Nephron progenitor cell (in vitro differentiated cells): ENCODE measurements at regions not wholly inside any gene's neighbourhood (a gene's known extent, or its start where the extent isn't known, plus 50 kb on each side); places are given as distances from the start of the nearest gene placed in this dataset.

Experiments
- DNase-seq: peaks from one replicate; pipeline ENCODE4 v3.0.0; 2021
- H3K27ac Mint-ChIP-seq: 2 replicates; pipeline ENCODE4 v1.8.0; 2021; ENCODE audit warnings: mild to moderate bottlenecking, moderate library complexity, mixed read lengths
- H3K27me3 Mint-ChIP-seq: 2 replicates; pipeline ENCODE4 v1.8.0; 2021; ENCODE audit warnings: mild to moderate bottlenecking, low read depth, mixed read lengths; ENCODE audit not compliant: poor library complexity
- H3K36me3 Mint-ChIP-seq: 2 replicates; pipeline ENCODE4 v1.8.0; 2021; ENCODE audit warnings: low read depth, mixed read lengths
- H3K4me1 Mint-ChIP-seq: 2 replicates; pipeline ENCODE4 v1.8.0; 2021; ENCODE audit warnings: mixed read lengths
- H3K4me3 Mint-ChIP-seq: 2 replicates; pipeline ENCODE4 v1.8.0; 2021; ENCODE audit warnings: mild to moderate bottlenecking, moderate library complexity, mixed read lengths
- H3K9me3 Mint-ChIP-seq: 2 replicates; pipeline ENCODE4 v1.8.0; 2021; ENCODE audit warnings: mild to moderate bottlenecking, moderate library complexity, mixed read lengths
- TF ChIP-seq, protein P1 (sequence below): fragments of 200-600 bp; sonication (generic); IDR thresholded peaks from 2 replicates; pipeline ENCODE4 v1.5.0; 2021; ENCODE audit warnings: antibody characterized with exemption

- TF ChIP-seq, protein P1, sequence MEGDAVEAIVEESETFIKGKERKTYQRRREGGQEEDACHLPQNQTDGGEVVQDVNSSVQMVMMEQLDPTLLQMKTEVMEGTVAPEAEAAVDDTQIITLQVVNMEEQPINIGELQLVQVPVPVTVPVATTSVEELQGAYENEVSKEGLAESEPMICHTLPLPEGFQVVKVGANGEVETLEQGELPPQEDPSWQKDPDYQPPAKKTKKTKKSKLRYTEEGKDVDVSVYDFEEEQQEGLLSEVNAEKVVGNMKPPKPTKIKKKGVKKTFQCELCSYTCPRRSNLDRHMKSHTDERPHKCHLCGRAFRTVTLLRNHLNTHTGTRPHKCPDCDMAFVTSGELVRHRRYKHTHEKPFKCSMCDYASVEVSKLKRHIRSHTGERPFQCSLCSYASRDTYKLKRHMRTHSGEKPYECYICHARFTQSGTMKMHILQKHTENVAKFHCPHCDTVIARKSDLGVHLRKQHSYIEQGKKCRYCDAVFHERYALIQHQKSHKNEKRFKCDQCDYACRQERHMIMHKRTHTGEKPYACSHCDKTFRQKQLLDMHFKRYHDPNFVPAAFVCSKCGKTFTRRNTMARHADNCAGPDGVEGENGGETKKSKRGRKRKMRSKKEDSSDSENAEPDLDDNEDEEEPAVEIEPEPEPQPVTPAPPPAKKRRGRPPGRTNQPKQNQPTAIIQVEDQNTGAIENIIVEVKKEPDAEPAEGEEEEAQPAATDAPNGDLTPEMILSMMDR = no peak
- Mint-ChIP-seq H3K4me1 (peaks cover 26% of the 10 kb centered on the region), H3K4me3 (no peak overlapping the region), H3K27ac (no peak overlapping the region), H3K9me3 (no peaks in the 10 kb centered on the region), H3K27me3 (peaks cover 10% of the 10 kb centered on the region), H3K36me3 (no peaks in the 10 kb centered on the region)
- no peak for DNase-seq
Measured at GRCh38 chr18:45374236-45374635, 241.0 kb upstream of the SLC14A2 start.

- no peaks in the 10 kb centered on the region for H3K36me3 Mint-ChIP-seq
- no peak for DNase-seq
- H3K4me3 Mint-ChIP-seq = no peak overlapping the region
- H3K9me3 Mint-ChIP-seq = no peaks in the 10 kb centered on the region
- peaks cover 10% of the 10 kb centered on the region for H3K27me3 Mint-ChIP-seq
- H3K27ac Mint-ChIP-seq = no peak overlapping the region
- peaks cover 23% of the 10 kb centered on the region for H3K4me1 Mint-ChIP-seq
- TF ChIP-seq, protein P1 = no peak
Measured at GRCh38 chr18:45374878-45375630, 240.2 kb upstream of the SLC14A2 start.

- Mint-ChIP-seq H3K27me3 (peaks cover 10% of the 10 kb centered on the region), H3K4me3 (no peak overlapping the region), H3K27ac (no peak overlapping the region), H3K9me3 (no peaks in the 10 kb centered on the region), H3K36me3 (no peaks in the 10 kb centered on the region), H3K4me1 (peaks cover 11% of the 10 kb centered on the region)
- DNase-seq = no peak
- TF ChIP-seq, protein P1 = no peak
Measured at GRCh38 chr18:45376193-45376592, 239.1 kb upstream of the SLC14A2 start.

DNA sequence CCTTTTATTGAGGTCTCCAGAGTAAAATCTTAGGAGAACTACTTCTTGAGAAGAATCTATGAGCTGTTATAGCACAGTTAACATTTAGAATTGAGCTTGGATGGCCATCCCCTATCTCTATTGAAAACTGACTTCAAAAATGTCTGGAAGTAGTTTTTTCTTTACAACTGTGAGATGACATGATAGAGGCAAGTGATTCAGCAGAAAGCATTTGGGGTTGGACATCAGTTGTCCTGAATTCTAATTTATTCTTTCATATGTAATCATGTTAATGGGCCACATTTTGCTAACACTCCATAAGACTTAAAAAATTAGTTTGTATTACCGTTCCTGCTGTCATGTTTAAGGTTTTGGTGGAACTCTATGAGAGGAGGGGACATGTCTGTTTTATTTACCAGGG lies 237.0 kb upstream of the SLC14A2 start:
- Mint-ChIP-seq H3K4me1 (peaks cover 8% of the 10 kb centered on the region), H3K4me3 (no peak overlapping the region), H3K27ac (no peak overlapping the region), H3K9me3 (no peaks in the 10 kb centered on the region), H3K27me3 (peaks cover 10% of the 10 kb centered on the region), H3K36me3 (no peaks in the 10 kb centered on the region)
- DNase-seq = no peak
- TF ChIP-seq, protein P1 = no peak

DNA sequence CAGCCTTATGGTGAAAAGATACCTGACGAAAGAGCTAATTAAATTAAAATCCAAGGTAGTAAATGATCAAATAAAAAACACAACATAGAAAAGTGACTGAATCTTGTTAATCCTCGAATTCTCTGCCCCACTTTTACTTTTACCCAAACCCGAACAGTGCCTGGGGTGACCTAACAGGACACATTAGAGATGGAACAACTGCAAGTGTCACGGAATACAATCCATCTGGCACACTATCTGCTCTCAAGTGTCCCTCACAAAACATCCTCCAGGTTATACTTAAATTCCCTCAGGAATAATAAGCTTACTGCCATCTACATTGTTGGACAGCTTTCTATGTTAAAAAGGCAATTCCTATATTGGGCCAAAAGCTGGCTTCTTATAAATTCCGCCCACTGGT lies 236.3 kb upstream of the SLC14A2 start:
- no peak for DNase-seq
- no peaks in the 10 kb centered on the region for H3K9me3 Mint-ChIP-seq
- peaks cover 9% of the 10 kb centered on the region for H3K4me1 Mint-ChIP-seq
- no peak overlapping the region for H3K27ac Mint-ChIP-seq
- H3K4me3 Mint-ChIP-seq = no peak overlapping the region
- H3K27me3 Mint-ChIP-seq = peaks cover 10% of the 10 kb centered on the region
- TF ChIP-seq, protein P1 = no peak
- no peaks in the 10 kb centered on the region for H3K36me3 Mint-ChIP-seq

DNA sequence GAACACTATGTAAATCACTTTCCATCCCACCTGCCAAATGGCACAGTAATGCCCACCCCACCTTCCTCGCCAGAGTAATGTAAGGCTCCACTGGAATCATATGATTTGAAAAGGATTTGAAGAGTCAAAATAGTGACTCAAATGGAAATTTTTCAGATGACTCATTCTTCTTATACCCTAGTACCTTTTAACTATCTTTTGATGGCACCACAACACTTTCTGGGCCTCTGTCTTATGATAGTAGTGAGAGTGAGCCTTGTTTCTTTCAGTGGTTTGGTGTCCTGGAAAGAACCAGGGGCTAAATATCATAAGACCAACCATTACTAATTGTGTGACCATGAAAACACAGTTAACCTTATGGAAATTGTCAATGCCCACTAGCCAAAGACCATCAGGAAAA lies 235.4 kb upstream of the SLC14A2 start:
- TF ChIP-seq, protein P1 = no peak
- H3K9me3 Mint-ChIP-seq = no peaks in the 10 kb centered on the region
- H3K27ac Mint-ChIP-seq = no peak overlapping the region
- DNase-seq = no peak
- H3K4me1 Mint-ChIP-seq = peaks cover 16% of the 10 kb centered on the region
- peaks cover 10% of the 10 kb centered on the region for H3K27me3 Mint-ChIP-seq
- no peak overlapping the region for H3K4me3 Mint-ChIP-seq
- no peaks in the 10 kb centered on the region for H3K36me3 Mint-ChIP-seq
